GM18951 (cell line): ENCODE measurements at regions not wholly inside any gene's neighbourhood (a gene's known extent, or its start where the extent isn't known, plus 50 kb on each side); places are given as distances from the start of the nearest gene placed in this dataset.

ENCODE experiments used
- POLR2A ChIP-seq: IDR thresholded peaks from 4 replicates; pipeline ENCODE4 v1.6.1; 2011; ENCODE audit warnings: mild to moderate bottlenecking; ENCODE audit not compliant: insufficient read length, insufficient read depth; ENCODE audit errors: extremely low read depth
- in situ Hi-C: fragments of 300-500 bp; cut with MboI; formaldehyde crosslinking; loops from one replicate; pipeline ENCODE4 v1.12.0; 2022; ENCODE audit warnings: low sequenced_read_pairs, mixed read lengths, inconsistent platforms; ENCODE audit not compliant: unreplicated experiment

DNA sequence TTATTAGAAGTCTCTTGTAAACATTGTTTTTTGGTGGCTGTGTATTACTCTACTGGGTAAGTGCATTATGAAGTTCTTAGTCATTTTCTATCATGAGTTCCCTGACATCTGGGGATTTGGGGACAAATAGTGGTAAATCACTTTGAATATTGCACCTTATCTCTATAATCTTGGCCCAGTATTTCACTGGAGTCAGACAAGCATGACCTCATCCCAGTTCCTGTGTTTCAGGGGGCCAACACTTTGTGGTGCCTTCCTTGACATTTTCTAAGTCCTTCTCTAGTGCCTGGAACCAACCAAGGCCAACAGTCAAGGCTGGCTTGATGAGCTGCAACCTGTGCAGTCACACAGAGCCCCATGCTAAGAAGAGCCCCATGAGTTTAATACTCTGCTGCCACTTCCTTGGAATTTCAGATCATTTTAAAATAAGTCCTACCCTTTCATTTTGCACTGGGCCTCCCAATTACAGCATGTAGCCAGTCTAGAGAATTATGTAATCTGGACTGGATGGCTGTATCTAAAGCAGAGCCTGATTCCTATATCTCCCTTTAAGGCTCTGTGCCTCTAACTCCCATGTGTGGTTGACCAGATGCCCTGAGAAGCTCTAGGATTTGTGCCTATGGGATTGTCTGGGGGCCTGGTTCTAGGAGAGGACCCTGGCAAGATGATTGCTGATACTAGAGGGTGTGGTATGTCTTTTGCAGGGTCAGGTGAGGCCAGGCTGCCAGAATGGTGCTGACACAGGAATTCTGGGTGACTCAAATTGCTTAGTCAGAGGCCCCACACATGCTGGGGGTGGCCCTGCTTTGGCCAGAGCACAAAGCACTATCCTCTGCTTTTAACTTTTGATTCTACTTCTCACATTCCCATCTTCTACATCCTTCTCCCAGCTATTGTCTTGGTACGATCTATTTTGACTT is 319.6 kb upstream of the TBC1D5 start:
- in situ Hi-C loops = no loop called here
- no peak for TF ChIP-seq POLR2A

- TF ChIP-seq POLR2A = no peak
- in situ Hi-C loops = no loop called here
These were observed 316.2 kb upstream of the TBC1D5 start for GRCh38 chr3:18058666-18059065.

- in situ Hi-C loops = no loop called here
- TF ChIP-seq POLR2A = no peak
These were observed 315.1 kb upstream of the TBC1D5 start for GRCh38 chr3:18057471-18058091.

- no peak for TF ChIP-seq POLR2A
- in situ Hi-C loops = no loop called here
These were observed 312.2 kb upstream of the TBC1D5 start for GRCh38 chr3:18054625-18055024.

- TF ChIP-seq POLR2A = no peak
- in situ Hi-C loops = no loop called here
These were observed 308.9 kb upstream of the TBC1D5 start for GRCh38 chr3:18051306-18051705.

DNA sequence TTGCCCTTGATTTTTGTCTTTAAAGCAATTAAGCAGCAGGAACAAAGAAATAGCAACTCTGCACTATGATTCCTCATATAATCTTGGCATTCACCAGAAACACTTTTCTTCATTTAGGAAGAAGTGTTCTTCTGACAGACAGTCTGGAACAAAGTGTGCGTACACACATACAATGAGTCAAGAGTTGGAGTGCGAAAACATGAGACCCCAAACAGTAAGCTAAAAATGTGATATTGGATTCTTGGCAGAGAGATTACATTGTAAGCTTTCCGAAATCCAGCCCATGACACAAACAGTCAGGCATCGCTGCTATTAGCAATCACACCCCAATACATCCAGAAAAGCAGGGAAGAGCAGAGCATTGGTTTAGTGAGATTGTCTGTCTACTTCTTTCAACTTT is 306.7 kb upstream of the TBC1D5 start:
- TF ChIP-seq POLR2A = no peak
- in situ Hi-C loops = no loop called here

DNA sequence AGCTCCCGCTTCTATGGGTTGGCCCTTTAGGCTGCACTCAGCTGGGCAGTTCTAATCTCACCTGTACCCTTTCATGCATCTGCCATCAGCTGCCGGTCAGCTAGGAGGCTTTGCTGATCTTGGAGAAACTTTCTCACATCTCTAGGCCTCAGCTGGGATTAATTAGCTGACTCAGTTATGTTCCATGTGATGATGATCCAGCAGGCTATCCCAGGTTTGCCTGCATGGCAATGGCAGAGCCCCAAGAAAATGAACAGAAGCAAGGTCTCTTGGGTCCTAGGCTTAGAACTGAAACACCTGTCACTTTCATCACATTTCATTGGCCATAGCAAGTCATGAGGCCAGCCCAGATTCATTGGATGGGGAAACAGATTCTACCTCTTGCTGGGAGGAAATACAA is 304.6 kb upstream of the TBC1D5 start:
- in situ Hi-C loops = no loop called here
- no peak for TF ChIP-seq POLR2A

DNA sequence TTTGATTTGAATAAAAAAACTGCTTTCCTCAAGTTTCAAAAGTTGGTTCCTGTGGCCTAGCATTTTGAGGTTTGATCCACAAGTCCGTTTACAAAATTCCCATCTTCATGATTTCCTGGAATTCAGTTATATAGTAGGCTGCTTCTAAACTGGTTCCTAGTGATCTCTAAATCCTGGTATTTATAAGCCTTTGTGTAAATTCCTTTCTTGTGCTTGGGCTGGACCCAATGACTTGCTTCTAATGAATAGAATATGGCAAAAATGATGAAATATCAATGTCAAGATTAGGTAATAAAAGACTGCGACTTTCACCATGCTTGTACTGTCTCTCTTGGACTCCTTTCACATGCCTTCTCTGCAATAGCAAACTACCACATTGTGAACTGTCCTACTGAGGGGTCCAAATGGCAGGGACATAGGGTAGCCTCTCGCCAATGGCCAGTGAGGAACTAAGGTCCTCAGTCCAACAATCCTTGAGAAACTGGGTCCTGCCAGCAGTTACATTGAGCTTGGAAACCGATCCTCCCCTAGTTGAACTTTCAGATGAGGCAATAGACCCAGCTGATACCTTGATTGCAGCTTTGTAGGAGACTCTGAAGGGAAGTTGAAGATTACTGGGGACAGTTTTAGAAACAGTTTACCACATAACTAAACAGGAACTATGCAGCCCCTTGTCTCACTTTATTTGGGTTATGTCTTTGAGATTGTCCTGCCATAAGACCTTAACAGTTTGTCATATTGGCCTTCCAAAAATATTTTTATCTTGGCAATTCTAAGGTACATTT is 303.9 kb upstream of the TBC1D5 start:
- no peak for TF ChIP-seq POLR2A
- in situ Hi-C loops = no loop called here

DNA sequence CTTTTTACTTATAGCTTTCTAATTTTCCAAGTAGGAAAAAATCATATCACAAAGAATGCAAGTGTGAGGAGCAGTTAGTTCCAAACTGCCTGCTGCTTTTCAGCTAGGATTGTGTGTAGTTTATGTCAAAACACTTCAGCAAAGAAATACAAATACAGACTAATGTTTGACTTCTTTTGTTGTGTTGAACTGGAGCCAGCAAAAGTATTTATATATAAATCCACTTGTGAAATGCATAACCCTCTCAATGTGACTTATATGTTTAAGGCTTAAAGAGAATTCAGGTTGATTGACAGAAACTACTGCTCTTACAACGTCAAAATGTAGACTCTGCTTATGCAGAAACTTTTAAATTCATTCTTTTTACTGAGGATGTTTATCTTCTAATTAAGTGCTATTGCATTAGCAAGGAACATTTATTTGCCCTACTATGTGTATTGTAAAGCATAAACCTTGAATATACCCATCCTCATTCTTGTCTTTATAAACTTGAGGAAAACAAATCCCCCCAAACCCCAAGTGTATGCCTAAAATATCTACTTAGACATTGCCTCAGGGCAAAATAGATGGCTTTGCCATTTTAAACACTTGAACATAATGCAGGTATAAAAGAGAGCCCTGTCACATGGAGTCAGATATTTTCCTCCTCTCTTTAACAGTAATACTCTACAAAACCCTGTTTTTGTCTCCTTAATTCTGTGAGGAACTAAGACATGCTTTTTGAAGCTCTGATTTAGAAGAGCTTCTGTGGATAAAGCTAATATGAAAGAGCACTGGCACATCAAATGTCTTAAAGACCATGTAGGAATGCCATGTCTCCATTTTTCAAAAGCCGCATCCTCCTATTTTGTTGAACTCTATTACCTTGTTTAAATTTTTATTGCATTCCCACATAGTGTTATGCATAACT is 302.8 kb upstream of the TBC1D5 start:
- no peak for TF ChIP-seq POLR2A
- in situ Hi-C loops = no loop called here

DNA sequence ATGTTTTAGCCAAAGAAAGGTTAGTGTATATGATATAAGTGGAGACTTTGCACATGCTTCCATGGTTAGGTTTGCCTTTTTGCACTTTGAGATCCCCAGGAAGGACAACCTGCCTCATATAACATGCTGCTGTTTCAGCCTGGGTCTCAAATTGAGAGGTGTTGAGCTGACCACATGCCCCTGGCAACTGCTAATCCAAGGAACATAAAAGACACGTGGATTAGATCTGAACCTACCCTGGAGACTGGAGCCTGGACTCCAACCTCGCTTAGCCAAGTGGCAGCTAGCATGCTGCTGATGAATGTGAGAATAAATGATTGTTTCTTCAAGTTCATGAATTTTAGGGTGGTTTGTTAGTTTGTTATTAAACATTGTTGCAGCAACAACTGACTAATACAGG is 301.8 kb upstream of the TBC1D5 start:
- no peak for TF ChIP-seq POLR2A

DNA sequence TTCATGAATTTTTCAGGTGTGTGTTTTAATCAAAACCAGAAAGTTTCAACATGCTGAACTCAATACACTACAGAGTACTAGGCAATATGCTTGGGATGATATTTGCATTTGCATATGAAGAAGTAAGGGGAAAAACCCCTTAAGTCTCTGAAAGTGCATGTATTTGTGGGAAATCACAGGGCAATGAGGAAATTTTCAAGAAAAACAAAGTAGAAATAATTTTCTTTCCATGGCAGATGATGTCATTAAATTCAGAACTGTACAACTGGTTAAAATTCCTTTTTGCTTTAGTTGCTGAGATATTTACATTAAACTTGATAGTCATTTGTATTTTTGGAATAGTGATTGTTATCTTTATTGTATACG is 294.0 kb upstream of the TBC1D5 start:
- no peak for TF ChIP-seq POLR2A
- in situ Hi-C loops = no loop called here

More for the DNA sequence above, 301.8 kb upstream of the TBC1D5 start:
- in situ Hi-C loops = no loop called here

- TF ChIP-seq POLR2A = no peak
- in situ Hi-C loops = no loop called here
These were observed 293.4 kb upstream of the TBC1D5 start for GRCh38 chr3:18035641-18036449.

- in situ Hi-C loops = no loop called here
- TF ChIP-seq POLR2A = no peak
These were observed 291.2 kb upstream of the TBC1D5 start for GRCh38 chr3:18033581-18034108.
